Peyer's patch (tissue), 4 donors: ENCODE measurements at regions not wholly inside any gene's neighbourhood (a gene's known extent, or its start where the extent isn't known, plus 50 kb on each side); places are given as distances from the start of the nearest gene placed in this dataset.

Experiments used
- DNase-seq, 3 donors: peaks; one replicate each; pipeline ENCODE4 v3.0.0-alpha.2; 2017 to 2019
- H3K27ac ChIP-seq, 4 donors: fragments of 200-600 bp; sonication (generic); one replicate each; pipeline ENCODE4 v1.5.1; 2016 to 2019
- H3K27me3 ChIP-seq, 2 donors: fragments of 200-600 bp; sonication (generic); one replicate each; pipeline ENCODE4 v1.5.1; 2019
- H3K36me3 ChIP-seq, 3 donors: fragments of 200-600 bp; sonication (generic); one replicate each; pipeline ENCODE4 v1.5.1; 2016 to 2019
- H3K4me1 ChIP-seq, 4 donors: fragments of 200-600 bp; sonication (generic); one replicate each; pipeline ENCODE4 v1.5.1; 2016 to 2019
- H3K4me3 ChIP-seq, 4 donors: fragments of 200-600 bp; sonication (generic); 1 replicate in 3 of 4; 2 replicates in 1 of 4; pipeline ENCODE4 v1.5.1; 2016 to 2019; ENCODE audit warnings: mild to moderate bottlenecking in 1 of 4
- H3K9me3 ChIP-seq, 4 donors: fragments of 200-600 bp; sonication (generic); one replicate each; pipeline ENCODE4 v1.5.1; 2016 to 2019; ENCODE audit warnings: mild to moderate bottlenecking in 1 of 4
- POLR2A ChIP-seq, 2 donors: fragments of 450-650 bp; IDR thresholded peaks; one replicate each; pipeline ENCODE4 v1.5.1; 2017; ENCODE audit warnings: antibody characterized with exemption in 2 of 2, mild to moderate bottlenecking in 2 of 2, moderate library complexity in 2 of 2
- TF ChIP-seq, protein P1 (sequence below), 6 experiments: fragments of 450-650 bp in 4 of 6; fragments of 200-600 bp in 2 of 6; sonication (generic) in 1 of 6; IDR thresholded peaks; one replicate each; pipeline ENCODE4 v1.5.1; 2017 to 2019; ENCODE audit warnings: antibody characterized with exemption in 6 of 6, mild to moderate bottlenecking in 3 of 6, moderate library complexity in 1 of 6

DNA sequence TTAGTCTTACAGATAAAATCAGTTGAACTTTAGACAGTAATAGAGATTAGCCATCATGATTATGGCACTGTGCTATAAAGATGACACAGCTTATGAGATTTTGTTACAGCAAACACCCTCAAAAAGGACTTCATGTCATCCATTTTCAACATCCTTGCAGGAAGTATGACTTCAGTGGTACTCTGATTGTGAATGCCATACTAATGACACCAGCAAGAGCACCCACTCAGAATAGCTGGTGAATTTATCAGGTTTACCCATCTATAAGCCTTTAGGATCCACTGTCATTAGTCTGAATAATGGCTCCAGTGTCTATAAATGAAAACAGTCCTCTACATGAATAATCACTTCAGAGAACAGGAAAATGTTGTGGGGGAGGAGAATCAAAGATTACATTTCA, 615.2 kb downstream of the RPS29 start:
- Histone ChIP-seq H3K4me1 (no peaks in the 10 kb centered on the region), H3K27ac (peak overlapping the region in 1 of 4 donors; percentile 27), H3K27me3 (no peaks in the 10 kb centered on the region), H3K36me3 (no peaks in the 10 kb centered on the region), H3K9me3 (no peaks in the 10 kb centered on the region), H3K4me3 (no peak overlapping the region)
- TF ChIP-seq, protein P1, sequence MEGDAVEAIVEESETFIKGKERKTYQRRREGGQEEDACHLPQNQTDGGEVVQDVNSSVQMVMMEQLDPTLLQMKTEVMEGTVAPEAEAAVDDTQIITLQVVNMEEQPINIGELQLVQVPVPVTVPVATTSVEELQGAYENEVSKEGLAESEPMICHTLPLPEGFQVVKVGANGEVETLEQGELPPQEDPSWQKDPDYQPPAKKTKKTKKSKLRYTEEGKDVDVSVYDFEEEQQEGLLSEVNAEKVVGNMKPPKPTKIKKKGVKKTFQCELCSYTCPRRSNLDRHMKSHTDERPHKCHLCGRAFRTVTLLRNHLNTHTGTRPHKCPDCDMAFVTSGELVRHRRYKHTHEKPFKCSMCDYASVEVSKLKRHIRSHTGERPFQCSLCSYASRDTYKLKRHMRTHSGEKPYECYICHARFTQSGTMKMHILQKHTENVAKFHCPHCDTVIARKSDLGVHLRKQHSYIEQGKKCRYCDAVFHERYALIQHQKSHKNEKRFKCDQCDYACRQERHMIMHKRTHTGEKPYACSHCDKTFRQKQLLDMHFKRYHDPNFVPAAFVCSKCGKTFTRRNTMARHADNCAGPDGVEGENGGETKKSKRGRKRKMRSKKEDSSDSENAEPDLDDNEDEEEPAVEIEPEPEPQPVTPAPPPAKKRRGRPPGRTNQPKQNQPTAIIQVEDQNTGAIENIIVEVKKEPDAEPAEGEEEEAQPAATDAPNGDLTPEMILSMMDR (IDR thresholded peaks at IDR 0.05): no peak
- TF ChIP-seq POLR2A (IDR thresholded peaks at IDR 0.05): no peak
- no peak for DNase-seq

DNA sequence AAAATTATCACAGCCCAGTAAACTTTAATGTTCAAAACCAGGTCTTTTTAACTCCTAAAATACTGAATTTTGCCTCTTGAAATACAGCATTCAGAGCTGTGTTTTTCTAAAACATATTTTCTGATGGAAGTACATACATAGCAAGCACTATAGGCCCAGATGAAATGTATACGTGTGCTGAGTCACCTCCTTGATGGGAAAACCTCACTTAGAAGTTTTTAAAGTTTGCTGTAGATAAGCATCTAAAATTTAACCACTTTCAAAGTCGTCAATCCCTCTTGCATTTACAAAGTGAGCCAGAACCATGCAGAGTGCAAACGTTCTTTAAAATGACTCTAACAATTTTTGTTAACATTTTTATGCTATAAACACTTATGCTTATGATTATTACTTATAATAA, 618.8 kb downstream of the RPS29 start:
- Histone ChIP-seq H3K27me3 (no peaks in the 10 kb centered on the region), H3K27ac (no peak overlapping the region), H3K36me3 (no peaks in the 10 kb centered on the region), H3K9me3 (no peaks in the 10 kb centered on the region), H3K4me1 (peaks cover 0 to 9% (median 0%) of the 10 kb centered on the region in 4 donors), H3K4me3 (no peak overlapping the region)
- DNase-seq: no peak
- TF ChIP-seq, protein P1 (IDR thresholded peaks at IDR 0.05): no peak
- TF ChIP-seq POLR2A (IDR thresholded peaks at IDR 0.05): no peak

DNA sequence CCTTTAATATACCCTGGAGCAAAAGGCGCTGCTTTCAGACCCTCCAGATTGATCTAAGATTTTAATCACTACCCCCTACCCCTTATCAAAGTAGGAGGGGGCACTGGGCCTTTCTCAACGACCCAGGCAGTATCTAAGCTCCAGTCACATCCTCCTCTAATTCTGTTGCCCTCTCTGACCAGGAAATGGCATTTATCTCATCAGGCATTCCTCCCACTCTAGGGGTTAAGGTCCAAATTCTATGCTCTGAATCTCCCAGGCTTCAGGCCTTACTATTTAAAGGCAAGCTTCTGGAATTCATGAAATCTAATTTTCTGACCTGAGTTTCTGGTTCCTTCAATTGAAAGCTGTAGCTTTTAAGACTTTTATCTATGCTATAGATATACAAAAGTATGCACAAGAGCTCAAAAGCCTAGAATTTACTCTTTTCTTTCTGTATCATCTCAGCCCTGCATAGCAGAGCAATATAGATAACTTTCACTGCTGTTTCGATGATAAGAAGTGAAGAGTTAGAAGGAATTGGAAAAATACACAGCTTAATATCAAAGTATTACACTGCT, 622.9 kb downstream of the RPS29 start:
- Histone ChIP-seq H3K27me3 (no peaks in the 10 kb centered on the region), H3K36me3 (no peaks in the 10 kb centered on the region), H3K27ac (peak overlapping the region in 2 of 4 donors; percentile 40 to 61), H3K4me1 (peaks cover 0 to 25% (median 0%) of the 10 kb centered on the region in 4 donors), H3K4me3 (no peak overlapping the region), H3K9me3 (no peaks in the 10 kb centered on the region)
- TF ChIP-seq POLR2A (IDR thresholded peaks at IDR 0.05): no peak
- TF ChIP-seq, protein P1 (IDR thresholded peaks at IDR 0.05): no peak
- DNase-seq: peak in 1 of 3 donors; percentile 48

DNA sequence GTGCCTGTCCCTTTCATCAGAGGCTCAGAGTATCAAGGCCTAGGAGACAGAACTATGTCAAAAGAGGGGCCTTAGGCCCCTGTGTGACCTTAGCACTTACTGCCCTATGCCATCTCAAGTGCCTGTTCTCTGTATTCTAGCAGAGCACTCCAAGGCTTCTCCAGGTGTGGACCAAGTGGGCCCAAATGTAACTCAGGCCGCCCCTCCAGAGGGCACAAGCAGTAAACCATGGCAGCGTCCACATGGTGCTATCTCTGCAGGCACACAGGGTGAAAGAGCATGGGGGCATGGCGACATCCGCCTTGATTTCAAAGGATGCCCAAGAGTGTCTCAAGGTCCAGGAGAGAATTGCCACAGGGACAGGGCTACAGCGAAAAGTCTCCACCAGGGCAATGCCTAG, 628.7 kb downstream of the RPS29 start:
- Histone ChIP-seq H3K27ac (no peak overlapping the region), H3K27me3 (no peaks in the 10 kb centered on the region), H3K4me1 (peaks cover 0 to 23% (median 0%) of the 10 kb centered on the region in 4 donors), H3K36me3 (no peaks in the 10 kb centered on the region), H3K9me3 (no peaks in the 10 kb centered on the region), H3K4me3 (no peak overlapping the region)
- DNase-seq: no peak
- no peak for TF ChIP-seq POLR2A (IDR thresholded peaks at IDR 0.05)
- TF ChIP-seq, protein P1 (IDR thresholded peaks at IDR 0.05): no peak

DNA sequence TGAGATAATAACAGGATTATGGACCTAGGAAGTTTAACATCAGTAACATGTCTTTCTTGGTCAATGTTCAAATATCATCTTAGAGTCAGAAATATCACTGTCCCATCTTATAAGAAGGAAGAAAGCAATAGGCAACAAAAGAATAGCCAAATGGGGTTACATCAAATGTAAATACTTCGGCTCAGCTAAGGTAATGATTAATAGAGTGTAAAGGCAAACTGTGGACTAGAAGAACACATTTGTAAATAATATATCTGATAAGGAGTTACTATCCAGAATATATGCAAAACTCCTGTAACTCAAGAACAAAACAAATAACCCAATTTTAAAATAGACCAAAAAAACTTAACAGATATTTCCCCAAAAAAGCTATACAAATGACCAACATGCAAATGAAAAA, 630.3 kb downstream of the RPS29 start:
- no peak for TF ChIP-seq POLR2A (IDR thresholded peaks at IDR 0.05)

DNA sequence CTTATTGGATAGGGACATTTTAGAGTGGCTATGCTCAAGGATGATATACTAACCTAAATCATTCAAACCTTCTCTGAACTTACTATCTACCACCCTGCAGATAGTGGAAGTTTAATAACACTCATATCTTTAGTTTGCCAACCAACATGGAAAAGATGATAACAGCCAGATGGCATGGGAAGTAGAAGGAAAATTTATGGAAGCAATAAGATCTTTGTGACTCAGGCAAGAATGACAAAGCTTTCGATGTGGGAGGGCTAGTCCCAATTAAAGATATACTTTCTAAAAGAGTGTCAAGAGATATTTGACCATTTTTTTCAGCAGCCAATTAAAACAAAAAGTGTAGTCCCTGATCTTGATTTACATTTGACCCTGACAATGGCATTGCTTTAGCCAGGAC, 631.7 kb downstream of the RPS29 start:
- Histone ChIP-seq H3K27me3 (no peaks in the 10 kb centered on the region), H3K36me3 (no peaks in the 10 kb centered on the region), H3K9me3 (no peaks in the 10 kb centered on the region), H3K4me1 (peaks cover 0 to 7% (median 0%) of the 10 kb centered on the region in 4 donors), H3K27ac (no peak overlapping the region), H3K4me3 (no peak overlapping the region)
- DNase-seq: no peak
- TF ChIP-seq POLR2A (IDR thresholded peaks at IDR 0.05): no peak
- TF ChIP-seq, protein P1 (IDR thresholded peaks at IDR 0.05): no peak

More for the DNA sequence above, 630.3 kb downstream of the RPS29 start:
- DNase-seq: no peak
- Histone ChIP-seq H3K27ac (no peak overlapping the region), H3K4me1 (peaks cover 0 to 20% (median 0%) of the 10 kb centered on the region in 4 donors), H3K27me3 (no peaks in the 10 kb centered on the region), H3K4me3 (no peak overlapping the region), H3K36me3 (no peaks in the 10 kb centered on the region), H3K9me3 (no peaks in the 10 kb centered on the region)
